Keratinocyte (primary cell): ENCODE measurements at regions not wholly inside any gene's neighbourhood (a gene's known extent, or its start where the extent isn't known, plus 50 kb on each side); places are given as distances from the start of the nearest gene placed in this dataset.

Experiments
- DNase-seq: peaks from one replicate; pipeline ENCODE4 v3.0.0-alpha.2; 2011; ENCODE audit warnings: low read depth, missing footprints, low spot score
- FAIRE-seq: peaks from 2 replicates; lab custom pipeline; 2011; peaks lifted over from hg19 to GRCh38; lab: Jason Lieb, UNC
- H2AFZ ChIP-seq: 2 replicates; pipeline ENCODE4 v1.6.0; 2012; ENCODE audit warnings: low read length, control low read depth, inconsistent platforms; ENCODE audit not compliant: control insufficient read depth
- H3K27ac ChIP-seq: 2 replicates; pipeline ENCODE4 v1.5.1; 2011; ENCODE audit warnings: low read length; ENCODE audit not compliant: control insufficient read depth, insufficient read depth
- H3K27me3 ChIP-seq: 3 replicates; pipeline ENCODE4 v1.6.0; 2011; ENCODE audit warnings: low read length; ENCODE audit not compliant: control insufficient read depth, insufficient read depth; ENCODE audit errors: extremely low read depth
- H3K36me3 ChIP-seq, 2 experiments: 2 replicates in 1 of 2; 3 replicates in 1 of 2; pipeline ENCODE4 v1.5.1; 2011; ENCODE audit warnings: low read length in 2 of 2, mild to moderate bottlenecking in 1 of 2; ENCODE audit not compliant: control insufficient read depth in 2 of 2, insufficient read depth in 2 of 2; ENCODE audit errors: extremely low read depth in 1 of 2
- H3K4me1 ChIP-seq: 3 replicates; pipeline ENCODE4 v1.5.1; 2011; ENCODE audit warnings: low read length; ENCODE audit not compliant: control insufficient read depth, insufficient read depth; ENCODE audit errors: extremely low read depth
- H3K4me2 ChIP-seq: 3 replicates; pipeline ENCODE4 v1.6.0; 2011; ENCODE audit warnings: low read depth, low read length; ENCODE audit not compliant: control insufficient read depth, insufficient read depth; ENCODE audit errors: extremely low read depth
- H3K4me3 ChIP-seq, 3 experiments: fragments of 200-600 bp in 1 of 3; sonication (generic) in 1 of 3; 2 replicates in 2 of 3; 3 replicates in 1 of 3; pipeline ENCODE4 v1.5.1; 2011 to 2016; ENCODE audit warnings: low read length in 3 of 3, mild to moderate bottlenecking in 3 of 3, control low read depth in 2 of 3, inconsistent platforms in 1 of 3, low read depth in 1 of 3, mixed read lengths in 1 of 3, mixed run types in 1 of 3, moderate library complexity in 1 of 3; ENCODE audit not compliant: control insufficient read depth in 2 of 3, insufficient read depth in 2 of 3; ENCODE audit errors: extremely low read depth in 1 of 3
- H3K79me2 ChIP-seq: 2 replicates; pipeline ENCODE4 v1.6.0; 2012; ENCODE audit warnings: low read length; ENCODE audit not compliant: control insufficient read depth, insufficient read depth
- H3K9ac ChIP-seq: 3 replicates; pipeline ENCODE4 v1.6.0; 2011; ENCODE audit warnings: low read length; ENCODE audit not compliant: control insufficient read depth, insufficient read depth; ENCODE audit errors: extremely low read depth
- H3K9me1 ChIP-seq: 3 replicates; pipeline ENCODE4 v1.6.0; 2011; ENCODE audit warnings: low read length; ENCODE audit not compliant: control insufficient read depth, insufficient read depth; ENCODE audit errors: extremely low read depth
- H3K9me3 ChIP-seq: 2 replicates; pipeline ENCODE4 v1.5.1; 2012; ENCODE audit warnings: low read depth, low read length; ENCODE audit not compliant: control insufficient read depth
- H4K20me1 ChIP-seq: 3 replicates; pipeline ENCODE4 v1.6.0; 2011; ENCODE audit warnings: low read length; ENCODE audit not compliant: control insufficient read depth, insufficient read depth; ENCODE audit errors: extremely low read depth
- EZH2 ChIP-seq: IDR thresholded peaks from one replicate; pipeline ENCODE4 v1.6.1; 2012; ENCODE audit warnings: inconsistent platforms, mild to moderate bottlenecking, low read length, moderate library complexity
- dilution Hi-C: fragments of 300-500 bp; cut with MboI; formaldehyde crosslinking; loops from one replicate; pipeline ENCODE4 v1.7.0; 2020; ENCODE audit warnings: low sequenced_read_pairs; ENCODE audit not compliant: extremely low pct_ligation_motif_present
- TF ChIP-seq, protein P1 (sequence below), 3 experiments: IDR thresholded peaks in 1 of 3; conservative IDR thresholded peaks in 1 of 3; optimal IDR thresholded peaks in 1 of 3; 2 replicates in 2 of 3; 3 replicates in 1 of 3; pipeline versions ENCODE3 to v1.5.1; 2011; ENCODE audit warnings: low read length in 3 of 3, mild to moderate bottlenecking in 3 of 3, moderate library complexity in 2 of 3, control low read depth in 1 of 3, inconsistent platforms in 1 of 3; ENCODE audit not compliant: insufficient read depth in 2 of 3; ENCODE audit errors: extremely low read depth in 1 of 3

DNA sequence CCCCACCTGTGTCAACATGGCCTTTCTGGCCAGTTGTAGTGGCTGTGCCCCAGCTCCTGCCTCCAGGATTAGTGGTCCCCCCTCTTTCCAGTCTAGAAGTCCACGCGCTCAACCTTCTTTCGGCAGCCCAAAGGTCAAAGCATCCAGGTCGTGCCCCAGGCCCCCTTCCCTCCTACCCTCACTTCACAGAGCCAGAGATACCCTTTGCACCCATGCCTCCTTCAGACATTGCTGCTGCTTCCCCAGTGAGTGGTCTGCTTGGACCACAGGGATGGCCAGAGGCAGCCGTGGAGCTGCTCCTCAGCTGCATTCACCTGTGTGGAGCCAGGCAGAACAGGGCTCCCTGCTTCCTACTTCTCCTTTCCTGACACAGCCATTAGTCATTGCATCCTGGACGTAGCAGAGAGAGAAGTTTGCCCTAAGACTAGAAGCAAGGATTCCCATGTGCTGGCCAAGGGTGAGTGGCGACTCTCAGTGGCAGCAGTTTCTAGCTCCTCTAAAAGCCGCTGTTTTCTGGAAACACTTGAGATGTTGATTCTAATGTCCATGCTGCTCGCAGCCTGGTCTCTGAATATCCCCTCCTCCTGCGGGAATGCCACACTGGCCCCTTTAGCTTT is 243.1 kb upstream of the SHH start:
- no peaks in the 10 kb centered on the region for H3K79me2 ChIP-seq
- no peaks in the 10 kb centered on the region for H4K20me1 ChIP-seq
- no peaks in the 10 kb centered on the region for H3K9me1 ChIP-seq
- H3K9me3 ChIP-seq: peaks cover 9% of the 10 kb centered on the region
- no peaks in the 10 kb centered on the region for H3K36me3 ChIP-seq
- H3K4me1 ChIP-seq: no peaks in the 10 kb centered on the region
- DNase-seq: no peak
- no peak overlapping the region for H3K27ac ChIP-seq
- H3K27me3 ChIP-seq: no peaks in the 10 kb centered on the region
- no peak for FAIRE-seq
- H3K4me2 ChIP-seq: no peak overlapping the region
- H3K4me3 ChIP-seq: no peak overlapping the region
- H3K9ac ChIP-seq: no peak overlapping the region
- no peak for TF ChIP-seq EZH2
- TF ChIP-seq, protein P1, sequence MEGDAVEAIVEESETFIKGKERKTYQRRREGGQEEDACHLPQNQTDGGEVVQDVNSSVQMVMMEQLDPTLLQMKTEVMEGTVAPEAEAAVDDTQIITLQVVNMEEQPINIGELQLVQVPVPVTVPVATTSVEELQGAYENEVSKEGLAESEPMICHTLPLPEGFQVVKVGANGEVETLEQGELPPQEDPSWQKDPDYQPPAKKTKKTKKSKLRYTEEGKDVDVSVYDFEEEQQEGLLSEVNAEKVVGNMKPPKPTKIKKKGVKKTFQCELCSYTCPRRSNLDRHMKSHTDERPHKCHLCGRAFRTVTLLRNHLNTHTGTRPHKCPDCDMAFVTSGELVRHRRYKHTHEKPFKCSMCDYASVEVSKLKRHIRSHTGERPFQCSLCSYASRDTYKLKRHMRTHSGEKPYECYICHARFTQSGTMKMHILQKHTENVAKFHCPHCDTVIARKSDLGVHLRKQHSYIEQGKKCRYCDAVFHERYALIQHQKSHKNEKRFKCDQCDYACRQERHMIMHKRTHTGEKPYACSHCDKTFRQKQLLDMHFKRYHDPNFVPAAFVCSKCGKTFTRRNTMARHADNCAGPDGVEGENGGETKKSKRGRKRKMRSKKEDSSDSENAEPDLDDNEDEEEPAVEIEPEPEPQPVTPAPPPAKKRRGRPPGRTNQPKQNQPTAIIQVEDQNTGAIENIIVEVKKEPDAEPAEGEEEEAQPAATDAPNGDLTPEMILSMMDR (optimal IDR thresholded peaks at IDR 0.05 in 1 of 3, IDR thresholded peaks at IDR 0.05 in 1 of 3, conservative IDR thresholded peaks at IDR 0.05 in 1 of 3; ENCODE audit: extremely low read depth in 1 of 3, insufficient read depth in 2 of 3, low read length in 3 of 3): no peak
- dilution Hi-C loops: no loop called here
- no peak overlapping the region for H2AFZ ChIP-seq

DNA sequence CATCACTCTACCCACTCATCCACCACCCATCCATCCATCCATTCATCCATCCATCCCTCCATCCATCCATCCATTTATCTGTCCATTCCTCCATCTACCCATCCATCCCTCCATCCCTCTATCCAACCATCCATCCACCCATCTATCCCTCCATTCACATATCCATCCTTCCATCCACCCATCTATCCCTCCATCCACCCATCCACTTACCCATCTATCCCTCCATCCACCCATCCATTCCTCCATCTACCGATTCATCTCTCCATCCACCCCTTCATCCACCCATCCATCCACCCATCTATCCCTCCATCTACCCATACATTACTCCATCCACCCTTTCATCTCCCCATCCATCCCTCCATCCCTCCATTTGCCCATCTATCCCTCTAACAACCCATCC is 239.6 kb upstream of the SHH start:
- Histone ChIP-seq H4K20me1 (no peaks in the 10 kb centered on the region), H3K27me3 (no peaks in the 10 kb centered on the region), H3K9me1 (no peaks in the 10 kb centered on the region), H3K36me3 (no peaks in the 10 kb centered on the region), H3K9me3 (peaks cover 7% of the 10 kb centered on the region), H2AFZ (no peak overlapping the region), H3K4me3 (no peak overlapping the region), H3K27ac (no peak overlapping the region), H3K9ac (no peak overlapping the region), H3K4me1 (no peaks in the 10 kb centered on the region), H3K4me2 (no peak overlapping the region), H3K79me2 (no peaks in the 10 kb centered on the region)
- dilution Hi-C loops: no loop called here
- DNase-seq (no peak), FAIRE-seq (no peak)
- TF ChIP-seq EZH2: no peak
- TF ChIP-seq, protein P1 (optimal IDR thresholded peaks at IDR 0.05 in 1 of 3, IDR thresholded peaks at IDR 0.05 in 1 of 3, conservative IDR thresholded peaks at IDR 0.05 in 1 of 3; ENCODE audit: extremely low read depth in 1 of 3, insufficient read depth in 2 of 3, low read length in 3 of 3): no peak
